ENCODE measurements at regions not wholly inside any gene's neighbourhood (a gene's known extent, or its start where the extent isn't known, plus 50 kb on each side); places are given as distances from the start of the nearest gene placed in this dataset.

GRCh38 chr5:156261275-156261939 lies 65.6 kb upstream of the SGCD start:
- H2BK15ac ChIP-seq (ENCODE audit: low read length) = no peak overlapping the region
- H2BK20ac ChIP-seq (ENCODE audit: low read length) = no peak overlapping the region
- H4K20me1 ChIP-seq (replicated peaks in 1 of 2; ENCODE audit: control insufficient read depth in 1 of 2, insufficient read depth in 2 of 2, low read length in 2 of 2) = no peaks in the 10 kb centered on the region
- H4K8ac ChIP-seq (ENCODE audit: extremely low read depth, insufficient read depth, low read length) = no peak overlapping the region
- no peaks in the 10 kb centered on the region for H3K9me3 ChIP-seq (ENCODE audit: insufficient read depth in 2 of 2, low read depth in 1 of 2, low read length in 1 of 2)
- ChIA-PET POLR2A (ENCODE audit: partially characterized antibody) (no interaction called here), CTCF (ENCODE audit: partially characterized antibody) (no interaction called here)
- 91% methylated on average over 5 of the region's 5 CpGs; no CpG with 5 or more reads in 1 of the 2 experiments for WGBS, 2 experiments (ENCODE audit: extremely low coverage in 1 of 2, insufficient coverage in 1 of 2, insufficient read length in 1 of 2, insufficient replicate concordance in 2 of 2, low coverage in 1 of 2, low lambda C conversion rate in 2 of 2, missing lambda C conversion rate in 1 of 2)
- H2AFZ ChIP-seq (ENCODE audit: low read length) = no peak overlapping the region
- H3K36me3 ChIP-seq (ENCODE audit: control insufficient read depth in 2 of 4, insufficient read depth in 4 of 4, low read length in 3 of 4) = no peaks in the 10 kb centered on the region
- no peak overlapping the region for H3K14ac ChIP-seq (ENCODE audit: insufficient read length)
- H3K79me1 ChIP-seq (ENCODE audit: low read depth, low read length) = no peaks in the 10 kb centered on the region
- H3K18ac ChIP-seq (ENCODE audit: extremely low read depth, low read length) = no peak overlapping the region
- H2AK5ac ChIP-seq (ENCODE audit: low read depth, low read length) = no peak overlapping the region
- H3K4me1 ChIP-seq (replicated peaks in 1 of 4; ENCODE audit: control insufficient read depth in 3 of 4, insufficient read depth in 4 of 4, low read length in 3 of 4) = peaks cover 0 to 3% (median 0%) of the 10 kb centered on the region in 4 experiments; a peak in 1 of 7 replicates
- H3K56ac ChIP-seq (replicated peaks; ENCODE audit: insufficient read length, low read depth, low read length) = no peak overlapping the region
- H3K27ac ChIP-seq (ENCODE audit: low read depth, low read length) = no peak overlapping the region
- no peak for FAIRE-seq
- H2BK12ac ChIP-seq (ENCODE audit: low read depth, low read length) = no peak overlapping the region
- H3K4me3 ChIP-seq (ENCODE audit: extremely low read depth in 1 of 4, insufficient read depth in 2 of 4, low read depth in 3 of 4, low read length in 4 of 4) = no peak overlapping the region
- H3K9ac ChIP-seq (replicated peaks in 1 of 4; ENCODE audit: extremely low read depth in 1 of 4, low read depth in 3 of 4, low read length in 3 of 4) = no peak overlapping the region
- H2BK120ac ChIP-seq (replicated peaks; ENCODE audit: low read depth, low read length) = no peak overlapping the region
- H3K27me3 ChIP-seq (replicated peaks in 1 of 4; ENCODE audit: control insufficient read depth in 3 of 4, extremely low read depth in 1 of 4, insufficient read depth in 3 of 4, low read length in 3 of 4) = no peaks in the 10 kb centered on the region
- H3K79me2 ChIP-seq (ENCODE audit: control insufficient read depth in 1 of 2, insufficient read depth in 2 of 2, low read length in 2 of 2) = no peaks in the 10 kb centered on the region
- no peak overlapping the region for H2BK5ac ChIP-seq (ENCODE audit: low read depth, low read length)
- DNase-seq (ENCODE audit: low read depth in 1 of 2, low spot score in 2 of 2) = no peak
- H3K4me2 ChIP-seq (ENCODE audit: insufficient read depth in 1 of 2, low read depth in 2 of 2, low read length in 2 of 2) = no peak overlapping the region
- H3K4ac ChIP-seq (replicated peaks; ENCODE audit: insufficient read length, low read depth, low read length) = no peak overlapping the region
- H4K5ac ChIP-seq (ENCODE audit: insufficient read length, low read depth, low read length) = no peak overlapping the region
- no peak overlapping the region for H4K91ac ChIP-seq (replicated peaks; ENCODE audit: insufficient read length, low read length)
- H3K23me2 ChIP-seq (ENCODE audit: low read depth, low read length) = no peaks in the 10 kb centered on the region
- no peak overlapping the region for H3K23ac ChIP-seq (ENCODE audit: insufficient read length)

Data from H1 (cell line).